ENCODE measurements at regions not wholly inside any gene's neighbourhood (a gene's known extent, or its start where the extent isn't known, plus 50 kb on each side); places are given as distances from the start of the nearest gene placed in this dataset.
"Not testable (repeated sequence)": the region's sequence is repeated elsewhere in the genome, so short reads cannot be mapped to it uniquely, and the experiment has no call there.

DNA sequence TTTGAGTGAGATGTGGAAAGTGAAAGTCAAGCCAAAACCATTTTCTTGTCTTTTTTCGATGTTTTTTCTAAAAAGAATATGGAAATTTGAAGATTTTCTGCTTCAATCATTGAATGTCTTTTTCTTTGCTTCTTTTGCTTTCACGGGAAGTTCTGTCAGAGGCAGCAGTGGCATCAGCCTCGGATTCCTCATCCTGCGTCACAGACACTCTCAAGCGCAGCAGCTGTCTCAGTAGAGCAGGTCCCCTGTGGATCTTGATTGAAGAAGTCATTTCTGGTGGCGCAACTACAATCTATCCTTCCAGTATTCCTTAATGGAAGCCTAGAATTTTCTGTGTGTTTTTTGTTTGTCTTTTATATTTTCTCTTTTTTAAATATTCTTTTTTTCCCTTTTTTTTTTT is 52.7 kb upstream of the NEIL3 start:
- intact Hi-C loops (cut with micrococcal nuclease; ENCODE audit: unreplicated experiment), result no loop called here
- no peak overlapping the region for H3K4me3 ChIP-seq (ENCODE audit: low read depth, low read length)
- Mint-ChIP-seq H3K36me3 (ENCODE audit: insufficient read depth, unreplicated experiment) (no peaks in the 10 kb centered on the region), H3K4me3 (ENCODE audit: unreplicated experiment) (no peak overlapping the region), H3K4me1 (ENCODE audit: low read depth, unreplicated experiment) (no peaks in the 10 kb centered on the region), H3K9me3 (ENCODE audit: unreplicated experiment) (no peaks in the 10 kb centered on the region), H3K27me3 (ENCODE audit: insufficient read depth, unreplicated experiment) (no peaks in the 10 kb centered on the region), H3K27ac (ENCODE audit: unreplicated experiment) (no peak overlapping the region)
- CTCF ChIA-PET, result no interaction called here
- TF ChIP-seq, protein P1, sequence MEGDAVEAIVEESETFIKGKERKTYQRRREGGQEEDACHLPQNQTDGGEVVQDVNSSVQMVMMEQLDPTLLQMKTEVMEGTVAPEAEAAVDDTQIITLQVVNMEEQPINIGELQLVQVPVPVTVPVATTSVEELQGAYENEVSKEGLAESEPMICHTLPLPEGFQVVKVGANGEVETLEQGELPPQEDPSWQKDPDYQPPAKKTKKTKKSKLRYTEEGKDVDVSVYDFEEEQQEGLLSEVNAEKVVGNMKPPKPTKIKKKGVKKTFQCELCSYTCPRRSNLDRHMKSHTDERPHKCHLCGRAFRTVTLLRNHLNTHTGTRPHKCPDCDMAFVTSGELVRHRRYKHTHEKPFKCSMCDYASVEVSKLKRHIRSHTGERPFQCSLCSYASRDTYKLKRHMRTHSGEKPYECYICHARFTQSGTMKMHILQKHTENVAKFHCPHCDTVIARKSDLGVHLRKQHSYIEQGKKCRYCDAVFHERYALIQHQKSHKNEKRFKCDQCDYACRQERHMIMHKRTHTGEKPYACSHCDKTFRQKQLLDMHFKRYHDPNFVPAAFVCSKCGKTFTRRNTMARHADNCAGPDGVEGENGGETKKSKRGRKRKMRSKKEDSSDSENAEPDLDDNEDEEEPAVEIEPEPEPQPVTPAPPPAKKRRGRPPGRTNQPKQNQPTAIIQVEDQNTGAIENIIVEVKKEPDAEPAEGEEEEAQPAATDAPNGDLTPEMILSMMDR (IDR thresholded peaks at IDR 0.05; ENCODE audit: insufficient read depth in 1 of 2, low read depth in 1 of 2, low read length in 1 of 2, severe bottlenecking in 1 of 2, unreplicated experiment in 1 of 2), result no peak
- H3K9me3 ChIP-seq, result no peaks in the 10 kb centered on the region
- POLR2A ChIA-PET, result no interaction called here
- no peaks in the 10 kb centered on the region for H3K27me3 ChIP-seq (replicated peaks; ENCODE audit: control insufficient read depth, insufficient read depth, low read length)
- no TSS peak for BruUV-seq (replicated peaks)
- H3K4me1 ChIP-seq, result no peaks in the 10 kb centered on the region
- DNase-seq, result no peak
- H3K36me3 ChIP-seq (ENCODE audit: control insufficient read depth, insufficient read depth, low read length), result no peaks in the 10 kb centered on the region

DNA sequence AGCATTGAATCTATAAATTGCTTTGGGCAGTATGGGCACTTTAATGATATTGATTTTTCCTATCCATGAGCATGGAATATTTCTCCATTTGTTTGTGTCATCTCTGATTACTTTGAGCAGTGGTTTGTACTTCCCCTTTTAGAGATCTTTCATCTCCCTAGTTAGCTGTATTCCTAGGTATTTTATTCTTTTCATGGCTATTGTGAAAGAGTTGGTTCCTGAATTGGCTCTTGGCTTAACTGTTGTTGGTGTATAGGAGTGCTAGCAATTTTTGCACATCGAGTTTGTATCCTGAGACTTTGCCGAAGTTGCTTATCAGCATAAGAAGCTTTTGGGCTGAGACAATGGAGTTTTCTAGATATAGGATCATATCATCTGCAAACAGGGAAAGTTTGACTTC is 50.2 kb upstream of the NEIL3 start:
- POLR2A ChIA-PET, result not testable (repeated sequence)

More for the DNA sequence above, 50.2 kb upstream of the NEIL3 start:
- DNase-seq; H3K4me3 Mint-ChIP-seq (ENCODE audit: unreplicated experiment); H3K27me3 ChIP-seq (replicated peaks; ENCODE audit: control insufficient read depth, insufficient read depth, low read length); H3K9me3 ChIP-seq; H3K36me3 ChIP-seq (ENCODE audit: control insufficient read depth, insufficient read depth, low read length); H3K36me3 Mint-ChIP-seq (ENCODE audit: insufficient read depth, unreplicated experiment); BruUV-seq (replicated peaks); CTCF ChIA-PET; H3K9me3 Mint-ChIP-seq (ENCODE audit: unreplicated experiment); H3K4me3 ChIP-seq (ENCODE audit: low read depth, low read length); H3K27me3 Mint-ChIP-seq (ENCODE audit: insufficient read depth, unreplicated experiment); H3K27ac Mint-ChIP-seq (ENCODE audit: unreplicated experiment); H3K4me1 Mint-ChIP-seq (ENCODE audit: low read depth, unreplicated experiment); H3K4me1 ChIP-seq; intact Hi-C loops (cut with micrococcal nuclease; ENCODE audit: unreplicated experiment): not testable (repeated sequence)
